T-helper 2 cell treated with Interferon-gamma antibody and Interleukin-4, amounts not matched to agents 5 μg/mL and 100 μg/mL, for 36 hours (primary cell): ENCODE measurements at regions not wholly inside any gene's neighbourhood (a gene's known extent, or its start where the extent isn't known, plus 50 kb on each side); places are given as distances from the start of the nearest gene placed in this dataset.

Experiments
- DNase-seq: peaks from one replicate; pipeline ENCODE4 v3.0.0; 2021; ENCODE audit warnings: low spot score
- H3K27ac Mint-ChIP-seq: one replicate; pipeline ENCODE4 v1.8.0; 2021; ENCODE audit warnings: mild to moderate bottlenecking, mixed read lengths
- H3K27me3 Mint-ChIP-seq: one replicate; pipeline ENCODE4 v1.8.0; 2021; ENCODE audit warnings: low read depth, mixed read lengths
- H3K36me3 Mint-ChIP-seq: one replicate; pipeline ENCODE4 v1.8.0; 2021; ENCODE audit warnings: low read depth, mixed read lengths
- H3K4me1 Mint-ChIP-seq: one replicate; pipeline ENCODE4 v1.8.0; 2021; ENCODE audit warnings: low read depth, mixed read lengths
- H3K4me3 Mint-ChIP-seq: one replicate; pipeline ENCODE4 v1.8.0; 2022; ENCODE audit warnings: mild to moderate bottlenecking, moderate library complexity, mixed read lengths
- H3K9me3 Mint-ChIP-seq: one replicate; pipeline ENCODE4 v1.8.0; 2021; ENCODE audit warnings: mixed read lengths

DNA sequence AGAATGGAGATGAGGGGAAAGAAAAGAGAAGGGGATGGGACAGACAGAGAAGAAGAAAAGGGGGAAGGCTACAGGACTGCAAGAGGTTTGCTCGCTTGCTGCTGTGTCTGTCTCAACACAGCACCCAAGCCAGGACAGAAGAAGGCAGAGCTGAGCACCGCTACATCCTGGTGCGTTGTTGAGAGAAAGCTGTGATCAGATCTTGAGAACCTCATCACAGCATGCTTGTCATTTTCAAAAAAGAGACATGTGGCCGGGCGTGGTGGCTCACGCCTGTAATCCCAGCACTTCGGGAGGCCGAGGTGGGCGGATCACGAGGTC is 110.9 kb downstream of the NXNL2 start:
- H3K4me1 Mint-ChIP-seq = no peaks in the 10 kb centered on the region
- no peaks in the 10 kb centered on the region for H3K36me3 Mint-ChIP-seq
- DNase-seq = no peak
- H3K4me3 Mint-ChIP-seq = no peak overlapping the region
- no peak overlapping the region for H3K27ac Mint-ChIP-seq
- H3K9me3 Mint-ChIP-seq = no peaks in the 10 kb centered on the region
- peaks cover 3% of the 10 kb centered on the region for H3K27me3 Mint-ChIP-seq

DNA sequence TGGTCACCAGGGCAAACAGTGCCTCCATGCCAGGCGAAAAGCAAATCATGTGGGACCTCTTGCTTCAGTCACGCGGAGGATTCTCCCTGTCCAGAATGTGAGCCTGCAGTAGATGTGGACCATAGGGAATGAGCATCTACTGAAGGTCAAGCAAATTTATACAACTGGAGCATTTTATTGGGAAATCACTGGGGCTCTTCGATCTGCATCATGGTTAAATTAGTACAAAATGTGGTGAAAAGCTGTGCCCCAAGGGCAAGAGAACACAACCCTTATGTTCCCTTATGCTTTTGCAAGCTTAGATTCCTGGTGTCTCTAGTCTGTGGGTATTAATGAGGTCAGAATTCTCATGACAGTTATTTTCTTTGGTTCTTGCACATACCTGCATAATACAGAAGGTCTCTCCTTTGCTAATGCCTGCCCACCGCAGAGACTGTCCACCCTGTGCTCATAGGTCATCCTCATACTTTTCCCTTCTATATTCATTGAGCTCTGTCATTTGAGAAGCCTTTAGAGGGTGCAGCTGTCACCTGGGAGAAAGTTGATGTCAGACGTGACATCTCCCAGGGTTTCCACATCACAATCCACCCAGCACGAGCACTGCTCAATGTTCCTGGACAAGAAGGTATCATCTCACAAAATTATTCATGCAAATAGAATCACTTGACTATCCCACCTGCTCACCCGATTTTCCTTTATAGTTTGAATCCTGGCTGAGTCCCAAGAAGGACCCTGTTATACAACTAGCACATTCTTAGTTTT is 111.7 kb downstream of the NXNL2 start:
- Mint-ChIP-seq H3K9me3 (no peaks in the 10 kb centered on the region), H3K4me1 (no peaks in the 10 kb centered on the region), H3K36me3 (no peaks in the 10 kb centered on the region), H3K4me3 (no peak overlapping the region), H3K27me3 (peaks cover 3% of the 10 kb centered on the region), H3K27ac (no peak overlapping the region)
- DNase-seq = no peak

DNA sequence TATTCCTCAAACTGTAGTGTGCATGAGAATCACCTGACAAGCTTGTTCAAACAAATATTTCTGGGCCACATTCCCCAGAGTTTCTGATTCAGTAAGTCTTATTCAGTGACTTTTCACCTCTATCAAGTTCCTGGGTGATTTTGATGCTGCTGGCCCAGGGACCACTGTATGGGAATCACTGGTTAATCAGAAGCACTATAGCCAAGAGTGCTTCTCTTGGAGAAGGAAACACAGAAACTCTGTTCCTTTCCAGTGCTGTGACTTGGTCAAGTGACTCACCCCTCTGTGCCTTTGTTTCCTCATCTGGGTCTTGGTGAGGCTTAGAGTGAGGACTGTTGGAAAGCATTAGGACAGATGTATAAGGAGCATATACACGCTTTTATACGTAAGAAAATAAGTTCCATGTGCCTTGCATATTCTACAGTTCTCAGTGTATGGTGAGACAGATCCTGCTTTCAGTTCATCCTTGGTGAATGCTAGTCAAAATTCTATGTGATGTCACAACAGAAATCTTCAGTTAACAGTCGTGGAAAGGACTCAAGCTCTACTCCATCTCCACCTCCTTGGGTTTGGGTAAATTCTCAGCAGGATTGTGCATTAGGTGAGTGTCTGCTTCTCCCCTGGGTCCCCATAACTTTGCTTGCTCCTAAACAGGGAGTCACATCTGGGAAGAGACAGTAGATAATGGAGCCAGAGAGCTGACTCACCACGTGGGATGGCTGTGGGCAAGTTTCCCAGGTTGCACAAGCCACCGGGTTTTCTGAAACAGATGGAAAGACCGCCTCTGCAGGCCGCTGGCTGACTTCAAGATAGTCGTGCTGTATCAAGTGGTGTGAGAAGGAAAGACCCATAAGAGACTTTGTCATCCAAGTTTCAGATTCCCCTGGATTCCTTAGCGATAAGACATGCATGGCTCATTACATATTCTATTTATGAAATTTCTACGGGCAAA is 117.0 kb downstream of the NXNL2 start:
- Mint-ChIP-seq H3K27me3 (peaks cover 6% of the 10 kb centered on the region), H3K9me3 (no peaks in the 10 kb centered on the region), H3K27ac (no peak overlapping the region), H3K4me3 (no peak overlapping the region), H3K36me3 (no peaks in the 10 kb centered on the region), H3K4me1 (no peaks in the 10 kb centered on the region)
- DNase-seq = no peak

DNA sequence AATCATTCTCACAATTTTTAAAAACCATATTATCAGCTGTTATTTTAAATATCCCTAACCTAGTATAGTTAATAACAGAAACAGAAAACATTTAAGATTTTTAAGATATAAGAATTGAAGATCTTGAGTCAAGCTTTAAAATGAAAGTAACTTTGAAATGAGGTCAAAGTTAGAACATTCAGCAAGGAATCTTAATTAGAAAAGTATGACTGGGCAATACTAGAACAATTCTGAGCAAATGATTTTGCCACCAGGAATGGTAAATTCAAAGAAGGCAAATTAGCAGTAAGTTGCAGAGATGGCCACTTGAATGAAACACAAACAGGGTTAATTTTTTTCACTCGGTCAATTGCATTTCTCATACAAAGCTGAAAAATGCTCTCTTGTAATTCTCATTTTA is 117.9 kb downstream of the NXNL2 start:
- Mint-ChIP-seq H3K27me3 (peaks cover 4% of the 10 kb centered on the region), H3K36me3 (no peaks in the 10 kb centered on the region), H3K9me3 (no peaks in the 10 kb centered on the region), H3K4me1 (no peaks in the 10 kb centered on the region), H3K4me3 (no peak overlapping the region), H3K27ac (no peak overlapping the region)
- DNase-seq = no peak

DNA sequence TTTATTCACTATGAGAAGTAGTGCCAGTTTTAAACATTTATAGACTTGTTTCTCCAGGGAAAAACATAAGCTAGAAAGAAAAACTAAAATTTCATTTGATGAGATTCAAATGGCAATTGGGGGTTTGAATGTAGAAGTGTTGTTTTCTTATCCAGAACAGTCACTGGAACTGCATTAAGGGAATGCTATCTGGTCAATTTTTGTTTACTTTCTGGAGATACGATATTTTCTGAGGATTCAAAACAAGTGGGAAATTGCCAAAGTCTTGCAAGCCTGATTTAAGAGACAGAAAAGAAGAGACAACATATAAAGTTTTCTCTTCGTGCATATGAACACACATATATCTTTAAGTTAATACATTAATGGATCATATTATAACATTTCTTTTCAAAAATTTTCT is 118.4 kb downstream of the NXNL2 start:
- H3K27me3 Mint-ChIP-seq = peaks cover 4% of the 10 kb centered on the region
- no peaks in the 10 kb centered on the region for H3K4me1 Mint-ChIP-seq
- H3K36me3 Mint-ChIP-seq = no peaks in the 10 kb centered on the region
- H3K4me3 Mint-ChIP-seq = no peak overlapping the region
- DNase-seq = no peak
- H3K27ac Mint-ChIP-seq = no peak overlapping the region
- H3K9me3 Mint-ChIP-seq = no peaks in the 10 kb centered on the region

DNA sequence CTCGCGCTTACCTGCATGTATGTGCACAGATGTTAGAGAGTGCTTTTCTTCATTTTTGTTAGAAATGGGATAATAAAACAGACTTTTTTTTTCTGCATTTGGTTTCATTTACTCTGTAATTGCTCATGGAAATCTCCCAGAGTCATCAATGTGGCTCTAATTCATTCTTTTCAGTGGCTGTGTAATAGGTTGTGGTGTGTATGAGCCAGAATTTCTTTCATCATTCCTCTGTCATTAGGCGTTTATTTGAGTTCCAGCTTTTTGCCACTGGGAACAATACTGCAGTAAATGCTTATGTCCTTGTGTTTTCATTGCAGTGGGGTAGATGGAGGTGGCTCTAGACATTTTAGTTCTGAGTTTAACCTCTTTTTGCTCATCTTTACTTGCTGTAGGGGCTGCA is 118.9 kb downstream of the NXNL2 start:
- Mint-ChIP-seq H3K4me3 (no peak overlapping the region), H3K4me1 (no peaks in the 10 kb centered on the region), H3K36me3 (no peaks in the 10 kb centered on the region), H3K27me3 (peaks cover 4% of the 10 kb centered on the region), H3K27ac (no peak overlapping the region), H3K9me3 (no peaks in the 10 kb centered on the region)
- no peak for DNase-seq

DNA sequence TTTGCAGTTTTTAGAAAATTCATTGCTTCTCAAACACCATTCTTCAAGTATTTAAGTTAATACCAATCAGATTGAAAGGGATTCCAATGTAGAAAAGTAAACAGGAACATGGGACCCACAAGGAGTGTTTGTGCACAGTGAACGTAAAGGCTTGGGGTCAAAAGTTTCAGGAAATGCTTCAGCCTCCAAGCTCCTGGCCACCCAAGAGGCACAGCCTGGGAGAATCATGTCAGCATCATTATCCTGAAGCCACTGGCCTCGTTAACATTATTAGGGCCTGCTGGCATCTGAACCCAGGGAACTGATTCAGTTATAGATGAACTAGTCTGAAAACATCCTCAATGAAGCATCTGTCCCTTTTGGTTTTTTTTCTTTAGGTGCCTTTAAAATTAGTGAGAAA is 122.9 kb downstream of the NXNL2 start:
- Mint-ChIP-seq H3K4me3 (no peak overlapping the region), H3K36me3 (no peaks in the 10 kb centered on the region), H3K27ac (no peak overlapping the region), H3K4me1 (no peaks in the 10 kb centered on the region), H3K27me3 (peaks cover 6% of the 10 kb centered on the region), H3K9me3 (no peaks in the 10 kb centered on the region)
- no peak for DNase-seq

DNA sequence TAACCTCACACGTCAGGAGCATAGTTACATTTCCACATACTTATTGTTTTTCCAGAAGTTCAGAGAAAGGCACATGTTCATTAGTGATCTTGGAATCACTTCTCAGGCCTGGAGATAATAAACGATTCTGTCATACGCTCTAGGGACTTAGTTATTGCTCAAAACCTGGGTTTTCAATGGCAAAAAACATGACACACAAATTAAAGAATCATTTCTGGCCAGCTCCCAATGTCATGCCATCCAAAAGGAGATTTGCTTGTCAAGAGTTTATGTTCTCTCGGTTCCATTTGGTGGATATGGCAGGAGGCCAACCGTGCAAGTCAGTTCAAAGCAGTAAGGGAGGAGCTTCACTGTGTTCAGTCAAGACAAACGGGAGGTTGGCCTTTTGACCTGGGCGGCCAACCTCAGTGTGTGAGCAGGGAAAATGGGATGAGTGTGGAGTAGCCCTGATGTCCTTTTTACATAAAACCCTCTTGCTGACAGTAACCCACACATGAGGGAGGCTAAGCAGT is 123.4 kb downstream of the NXNL2 start:
- H3K36me3 Mint-ChIP-seq = no peaks in the 10 kb centered on the region
- H3K4me3 Mint-ChIP-seq = no peak overlapping the region
- H3K27ac Mint-ChIP-seq = no peak overlapping the region
- H3K27me3 Mint-ChIP-seq = peaks cover 6% of the 10 kb centered on the region
- no peaks in the 10 kb centered on the region for H3K9me3 Mint-ChIP-seq
- no peak for DNase-seq
- no peaks in the 10 kb centered on the region for H3K4me1 Mint-ChIP-seq

DNA sequence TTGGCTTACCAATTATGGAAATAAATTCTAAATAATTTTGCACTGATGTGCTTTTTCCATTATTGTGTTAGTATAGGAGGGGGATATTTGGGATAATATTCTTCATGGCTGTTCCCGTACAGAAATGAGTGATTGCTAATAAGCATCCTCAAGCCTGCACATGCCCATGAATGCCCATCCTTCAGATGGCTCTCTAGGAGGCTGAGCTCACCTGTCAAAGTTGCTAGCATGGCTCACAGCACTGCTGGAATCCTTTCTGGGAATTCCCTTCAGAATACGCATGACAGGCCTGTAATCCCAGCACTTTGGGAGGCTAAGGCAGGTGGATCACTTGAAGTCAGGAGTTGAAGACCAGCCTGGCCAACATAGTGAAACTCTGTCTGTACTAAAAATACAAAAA is 124.1 kb downstream of the NXNL2 start:
- Mint-ChIP-seq H3K4me3 (no peak overlapping the region), H3K27ac (no peak overlapping the region), H3K4me1 (no peaks in the 10 kb centered on the region), H3K9me3 (no peaks in the 10 kb centered on the region), H3K36me3 (no peaks in the 10 kb centered on the region), H3K27me3 (peaks cover 2% of the 10 kb centered on the region)
- DNase-seq = no peak

DNA sequence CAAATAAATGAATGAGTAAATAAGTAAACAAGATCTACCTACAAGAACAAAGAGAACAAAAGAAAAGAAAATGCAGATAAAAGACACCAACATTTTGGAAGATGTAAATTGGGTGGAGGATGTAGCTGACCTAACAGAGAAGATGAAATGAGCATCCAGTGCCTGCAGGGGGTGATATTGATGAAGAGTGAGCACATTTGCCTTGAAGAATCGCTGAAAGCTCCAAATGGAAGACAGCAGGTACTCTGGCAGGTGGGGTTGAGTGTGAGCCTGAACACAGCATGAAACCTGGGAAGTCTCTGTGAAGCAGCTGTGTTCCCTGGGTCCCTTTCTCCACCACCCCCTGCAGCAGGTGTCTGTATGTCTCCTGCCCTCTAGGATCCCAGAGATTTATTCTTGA is 125.6 kb downstream of the NXNL2 start:
- no peaks in the 10 kb centered on the region for H3K4me1 Mint-ChIP-seq
- H3K27me3 Mint-ChIP-seq = peaks cover 2% of the 10 kb centered on the region
- H3K9me3 Mint-ChIP-seq = no peaks in the 10 kb centered on the region
- no peak overlapping the region for H3K4me3 Mint-ChIP-seq
- H3K27ac Mint-ChIP-seq = no peak overlapping the region
- H3K36me3 Mint-ChIP-seq = no peaks in the 10 kb centered on the region
- DNase-seq = no peak

DNA sequence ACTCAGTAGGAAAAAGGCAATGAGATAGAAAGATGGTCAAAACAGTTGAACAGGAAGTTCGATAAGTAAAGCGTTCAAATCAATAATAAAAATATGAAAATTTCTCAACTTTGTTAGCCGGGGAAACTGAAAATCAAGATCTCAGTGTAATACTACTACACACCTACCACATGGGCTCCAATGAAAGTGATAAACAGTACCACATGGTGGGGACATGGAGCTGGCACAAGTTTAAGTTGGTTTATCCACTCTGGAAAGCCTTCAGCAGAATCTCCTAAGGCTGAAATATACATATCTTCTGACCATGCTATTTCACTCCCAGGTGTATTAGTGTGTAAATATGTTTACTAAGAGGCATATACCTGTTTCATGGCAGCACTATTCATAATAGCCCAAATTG is 126.8 kb downstream of the NXNL2 start:
- DNase-seq = no peak
- H3K9me3 Mint-ChIP-seq = no peaks in the 10 kb centered on the region
- H3K27me3 Mint-ChIP-seq = peaks cover 2% of the 10 kb centered on the region
- H3K36me3 Mint-ChIP-seq = no peaks in the 10 kb centered on the region
- no peak overlapping the region for H3K4me3 Mint-ChIP-seq
- no peaks in the 10 kb centered on the region for H3K4me1 Mint-ChIP-seq
- no peak overlapping the region for H3K27ac Mint-ChIP-seq

DNA sequence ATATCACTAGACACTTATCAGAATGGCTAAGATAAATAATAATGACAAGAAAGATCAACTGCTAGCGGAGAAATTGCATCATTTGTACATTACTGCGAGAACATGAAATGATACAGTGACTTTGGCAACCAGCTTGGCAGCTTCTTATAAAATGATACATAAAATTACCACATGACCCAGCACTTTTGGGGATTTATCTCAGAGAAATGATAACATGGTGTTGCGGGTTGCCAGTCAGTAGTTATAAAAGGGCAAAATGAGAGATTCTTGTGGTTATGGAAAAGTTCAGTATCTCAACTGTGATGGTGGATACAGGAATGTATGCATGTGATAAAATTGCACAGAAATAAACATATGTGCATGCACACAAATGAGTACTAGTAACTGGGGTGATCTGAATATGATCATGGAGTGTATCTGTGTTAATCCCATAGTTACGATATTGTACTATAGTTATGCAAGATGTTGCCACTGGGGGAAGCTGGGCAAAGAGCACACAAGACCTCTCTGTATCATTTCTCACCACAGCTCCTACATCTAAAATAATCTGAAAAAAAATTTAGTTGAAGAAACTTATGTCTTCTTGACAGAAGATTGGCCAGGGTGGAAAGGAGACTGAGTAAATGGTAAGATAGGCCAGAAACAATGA is 128.9 kb downstream of the NXNL2 start:
- Mint-ChIP-seq H3K36me3 (no peaks in the 10 kb centered on the region), H3K4me3 (no peak overlapping the region), H3K27ac (no peak overlapping the region), H3K27me3 (peaks cover 2% of the 10 kb centered on the region), H3K4me1 (no peaks in the 10 kb centered on the region), H3K9me3 (no peaks in the 10 kb centered on the region)
- no peak for DNase-seq

DNA sequence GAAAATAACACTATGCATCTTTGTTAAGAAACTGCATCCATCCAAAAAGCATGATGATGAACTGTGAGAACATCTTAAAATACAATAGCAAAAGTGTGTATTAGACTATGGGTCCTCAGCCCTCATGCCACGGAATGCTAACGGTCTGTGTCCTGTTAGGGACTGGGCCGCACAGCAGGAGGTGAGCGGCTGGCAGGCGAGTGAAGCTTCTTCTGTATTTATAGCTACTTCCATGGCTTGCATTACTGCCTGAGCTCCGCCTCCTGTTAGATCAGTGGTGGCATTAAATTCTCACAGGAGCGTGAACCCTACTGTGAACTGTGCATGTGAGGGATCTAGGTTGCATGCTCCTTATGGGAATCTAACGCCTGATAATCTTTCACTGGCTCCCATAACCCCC is 129.8 kb downstream of the NXNL2 start:
- no peak for DNase-seq
- no peak overlapping the region for H3K4me3 Mint-ChIP-seq
- peaks cover 2% of the 10 kb centered on the region for H3K27me3 Mint-ChIP-seq
- H3K36me3 Mint-ChIP-seq = no peaks in the 10 kb centered on the region
- no peaks in the 10 kb centered on the region for H3K9me3 Mint-ChIP-seq
- no peak overlapping the region for H3K27ac Mint-ChIP-seq
- no peaks in the 10 kb centered on the region for H3K4me1 Mint-ChIP-seq
